Islet precursor cell (in vitro differentiated cells): ENCODE measurements at regions not wholly inside any gene's neighbourhood (a gene's known extent, or its start where the extent isn't known, plus 50 kb on each side); places are given as distances from the start of the nearest gene placed in this dataset.

Source experiments
- DNase-seq: peaks from one replicate; pipeline ENCODE4 v3.0.0-alpha.2; 2018

DNA sequence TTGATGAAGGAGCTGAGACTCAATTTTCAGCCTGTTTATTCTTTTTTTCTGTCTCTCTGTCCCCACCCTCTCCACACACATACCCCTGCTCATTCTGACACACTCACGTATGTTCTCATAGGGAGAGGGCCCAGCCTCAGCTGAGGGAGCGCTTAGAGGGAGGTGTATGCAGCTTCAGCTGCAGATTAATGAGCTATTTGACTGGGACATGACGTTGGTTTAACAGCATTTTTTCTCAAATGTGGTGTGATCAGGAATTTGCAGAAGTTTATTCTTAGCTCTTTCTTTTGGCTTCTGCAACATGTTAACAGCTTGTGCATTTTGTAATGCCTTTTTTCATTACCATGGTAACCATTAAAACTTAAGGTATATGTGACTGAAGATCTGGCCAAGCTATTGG lies 1547.1 kb upstream of the PIK3C3 start:
- no peak for DNase-seq

DNA sequence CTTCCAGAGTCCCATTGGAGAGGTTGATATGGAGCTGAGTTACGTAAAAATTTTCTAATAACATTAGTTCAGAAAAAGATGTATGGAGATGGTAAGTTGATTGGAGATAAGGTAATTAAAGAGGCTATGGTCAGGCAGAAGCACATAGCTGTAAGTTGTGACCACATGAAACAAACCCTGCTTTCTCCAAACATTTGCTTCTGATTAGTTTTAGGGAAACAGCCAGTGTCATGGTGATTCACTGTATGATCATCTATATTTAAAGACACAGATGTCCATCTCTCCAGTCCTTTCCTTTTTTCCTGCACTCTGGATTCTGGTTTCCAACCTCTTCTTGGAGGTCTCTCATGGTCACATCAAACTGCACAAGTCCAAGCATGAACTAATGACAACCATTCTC lies 1550.8 kb upstream of the PIK3C3 start:
- DNase-seq: no peak

DNA sequence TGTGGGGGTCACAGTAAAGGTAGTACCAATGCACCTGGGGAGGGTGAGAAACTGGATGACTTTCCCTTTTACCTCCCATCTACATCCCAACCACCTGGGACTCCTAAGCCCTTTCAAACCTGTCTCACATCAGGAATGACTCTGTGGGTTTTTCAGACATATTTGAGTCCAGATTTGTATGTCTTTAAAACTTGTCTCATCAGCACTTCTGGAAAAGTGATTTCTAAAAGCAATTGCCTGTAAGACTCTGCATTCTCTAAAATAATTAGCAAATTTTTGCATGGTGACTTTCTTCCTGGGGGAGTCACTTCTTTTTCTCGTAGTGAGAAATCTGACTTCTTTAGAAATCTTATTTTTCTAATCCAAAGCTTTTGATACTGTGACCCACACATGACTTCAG lies 1553.0 kb upstream of the PIK3C3 start:
- no peak for DNase-seq

DNA sequence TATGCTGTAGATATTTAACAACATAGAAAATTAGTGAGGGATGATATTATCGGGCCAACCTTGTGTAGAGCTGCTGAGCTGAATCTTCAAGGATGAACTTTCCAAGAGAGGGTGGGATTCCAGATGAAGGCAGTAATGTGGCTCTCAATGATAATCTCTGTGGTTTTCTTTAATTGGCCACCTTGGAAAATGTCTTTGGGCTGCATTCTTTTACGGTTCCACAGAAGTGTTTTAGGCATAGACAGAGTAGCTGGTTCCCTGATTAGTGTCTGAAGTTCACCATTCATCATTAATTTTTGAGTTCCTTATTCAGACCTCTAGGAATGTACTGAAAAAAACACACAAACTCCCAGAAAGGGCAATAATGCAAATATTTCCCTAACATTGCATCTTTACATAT lies 1566.9 kb upstream of the PIK3C3 start:
- DNase-seq: no peak

DNA sequence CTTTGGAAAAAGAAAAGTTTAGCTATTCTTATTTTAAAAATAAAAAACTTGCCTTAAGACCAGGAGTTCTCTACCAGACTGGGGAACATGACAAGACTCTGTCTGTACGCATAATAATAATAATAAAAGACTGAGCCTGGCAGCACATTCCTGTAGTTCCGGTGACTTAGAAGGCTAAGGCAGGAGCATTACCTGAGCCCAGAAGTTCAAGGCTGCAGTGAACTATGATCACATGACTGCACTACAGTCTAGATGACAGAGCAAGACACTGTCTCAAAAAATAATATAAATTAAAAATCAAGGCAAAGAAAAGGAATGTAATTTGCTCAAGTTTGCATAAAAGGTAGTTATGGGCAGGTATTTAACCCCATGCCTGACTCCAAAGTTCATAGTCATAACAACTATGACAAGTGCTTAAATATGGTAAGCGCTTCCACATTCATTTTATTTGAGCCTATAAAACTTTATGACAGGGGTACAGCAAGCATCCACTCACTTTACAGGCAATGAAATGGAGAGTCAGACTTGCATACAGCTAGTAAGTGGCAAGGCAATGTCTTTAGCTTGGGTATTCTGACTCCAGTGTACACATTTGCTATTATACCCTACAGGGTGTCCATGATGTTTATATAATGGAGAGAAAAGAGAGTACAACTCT lies 1567.8 kb upstream of the PIK3C3 start:
- DNase-seq: no peak

DNA sequence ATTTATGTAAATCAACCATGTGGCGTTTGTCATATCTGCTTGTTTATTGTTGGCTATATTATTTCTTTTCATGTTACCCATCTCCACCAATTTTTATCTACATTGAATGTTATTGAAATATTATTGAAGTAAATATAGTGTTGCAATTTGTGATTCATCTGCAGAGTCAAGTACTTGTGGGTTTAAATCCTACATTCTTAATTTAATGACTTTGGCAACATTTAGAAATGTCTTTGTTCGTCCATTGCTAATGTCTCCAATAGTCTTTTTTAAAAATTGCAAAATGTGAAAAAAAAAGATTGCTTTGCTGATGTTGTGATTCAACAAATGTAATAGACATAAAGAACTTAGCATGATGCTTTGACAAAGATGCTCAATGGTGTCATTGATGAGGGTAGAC lies 1572.8 kb upstream of the PIK3C3 start:
- no peak for DNase-seq

DNA sequence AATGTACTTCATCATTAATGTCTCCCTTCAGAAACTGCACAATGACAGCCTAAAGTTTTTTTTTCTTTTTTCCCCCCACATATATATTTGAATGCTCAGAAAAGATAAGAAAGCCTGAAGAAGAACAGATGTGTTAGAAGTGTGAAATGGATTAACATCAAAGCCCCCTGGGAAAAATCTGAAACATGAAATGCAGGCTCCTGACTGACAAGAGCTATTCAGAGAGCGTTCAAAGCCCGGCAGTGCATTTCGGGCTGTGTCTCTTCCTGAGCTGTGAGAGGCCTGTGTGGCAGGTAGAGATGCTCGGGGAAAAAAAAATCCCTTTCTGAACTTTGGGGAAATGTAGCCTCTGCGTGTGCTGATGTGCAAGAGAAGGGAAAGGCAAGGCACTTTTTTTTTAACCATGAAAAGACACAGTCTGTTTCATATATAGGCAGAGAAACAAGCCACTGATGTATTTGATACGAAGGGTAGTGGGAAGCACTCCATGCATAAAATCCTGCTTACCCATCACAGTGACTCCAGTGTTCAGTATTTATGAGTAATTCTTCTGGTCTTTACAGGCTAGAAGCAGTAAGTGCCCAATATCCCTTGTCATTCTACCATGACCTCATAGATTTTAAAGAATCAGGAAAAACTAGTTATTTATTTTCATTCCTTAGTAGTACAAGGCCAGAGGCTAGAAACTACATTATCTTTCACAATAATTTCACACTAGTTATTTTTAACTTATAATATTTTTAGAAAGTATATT lies 1574.2 kb upstream of the PIK3C3 start:
- no peak for DNase-seq

DNA sequence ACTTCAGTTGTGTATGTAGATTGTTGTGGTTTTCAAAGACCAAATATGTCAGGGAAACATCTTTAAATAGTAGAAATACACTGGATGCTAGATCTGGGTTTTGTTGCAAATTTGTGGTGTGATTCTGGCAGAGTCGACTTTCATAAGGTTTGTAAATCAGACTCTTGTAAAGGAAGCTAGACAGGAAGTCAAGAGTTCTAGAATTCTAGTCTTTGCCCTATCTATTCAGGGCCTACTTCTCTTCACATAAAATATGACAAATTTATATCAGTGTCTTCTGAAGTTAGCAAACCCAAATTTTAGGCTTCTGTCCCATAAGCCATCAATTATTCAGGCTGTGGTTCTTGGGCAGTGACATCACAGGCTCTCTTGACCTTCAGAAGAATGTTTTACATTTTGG lies 1579.2 kb upstream of the PIK3C3 start:
- no peak for DNase-seq

DNA sequence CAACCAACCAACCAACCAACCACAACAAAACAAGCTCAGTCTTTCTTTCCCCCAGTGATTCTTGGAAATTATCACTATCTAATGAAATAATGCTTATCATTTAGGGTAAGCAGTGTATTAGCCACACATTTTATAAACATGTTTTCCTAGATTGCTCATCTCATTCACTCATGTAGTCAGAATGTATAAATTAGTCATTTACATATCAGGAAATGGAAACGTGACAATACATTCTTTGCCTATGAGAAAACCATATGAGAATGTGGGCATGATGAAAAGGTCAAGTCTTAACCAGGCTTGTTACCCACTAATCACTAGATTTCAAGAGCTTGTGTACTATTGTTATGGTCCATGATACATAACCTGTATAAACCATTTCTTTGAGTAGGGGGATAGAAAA lies 1583.4 kb upstream of the PIK3C3 start:
- no peak for DNase-seq

DNA sequence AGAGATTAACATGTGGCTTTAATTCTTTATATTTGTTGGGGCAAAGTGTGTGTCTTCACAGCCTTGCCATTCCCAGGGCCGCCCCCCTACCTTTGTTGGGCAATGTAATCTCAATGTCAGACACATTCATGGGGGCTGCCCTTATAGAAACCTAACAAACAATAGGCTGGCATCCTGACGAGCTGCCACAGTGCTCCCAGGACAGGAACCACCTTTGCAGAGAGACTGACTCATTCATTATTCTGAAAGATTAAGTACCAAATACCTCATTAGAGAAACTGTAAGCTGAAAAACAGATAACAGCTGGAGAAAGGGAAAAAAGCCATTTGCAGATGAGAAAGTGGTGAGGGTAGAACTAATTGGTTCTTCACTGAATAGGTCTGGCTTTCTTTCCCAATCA lies 1587.5 kb upstream of the PIK3C3 start:
- DNase-seq: no peak

DNA sequence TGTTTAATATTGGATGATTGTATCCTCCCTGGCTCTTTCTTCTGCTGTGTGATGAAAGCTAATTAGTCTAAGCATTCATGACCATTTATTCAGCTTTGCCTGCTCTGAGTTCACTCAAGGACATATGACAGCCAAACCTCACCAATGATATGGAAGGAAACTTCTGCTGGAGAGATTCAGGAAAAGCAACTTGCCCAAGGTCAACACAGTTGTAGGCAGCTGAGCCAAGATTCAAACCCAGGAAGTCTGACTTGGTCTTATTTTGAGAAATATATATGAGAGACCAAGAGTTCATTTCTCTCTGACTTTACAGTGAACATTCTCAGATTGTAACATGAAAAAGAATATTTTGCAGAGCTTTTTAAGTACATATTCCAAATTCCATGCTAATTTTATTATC lies 1588.5 kb upstream of the PIK3C3 start:
- no peak for DNase-seq

DNA sequence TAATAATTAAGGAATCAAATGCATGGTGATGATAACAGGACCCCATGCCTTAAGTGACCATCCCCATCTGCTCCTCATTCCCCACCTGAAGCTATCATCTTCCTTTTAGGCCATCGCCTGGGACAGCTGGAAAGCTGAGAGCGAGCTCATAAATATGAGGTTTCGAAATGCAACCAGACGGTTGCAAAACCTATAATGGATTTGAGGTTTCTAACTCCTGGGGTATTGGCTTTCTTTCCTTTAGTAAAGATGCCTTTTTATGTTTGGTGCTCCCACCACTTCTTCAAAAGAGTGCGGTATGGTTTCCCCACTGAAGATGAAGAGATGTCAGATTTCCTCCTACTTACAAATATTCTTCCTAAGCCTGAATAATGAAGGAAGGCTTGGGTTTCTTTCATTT lies 1589.5 kb upstream of the PIK3C3 start:
- no peak for DNase-seq

DNA sequence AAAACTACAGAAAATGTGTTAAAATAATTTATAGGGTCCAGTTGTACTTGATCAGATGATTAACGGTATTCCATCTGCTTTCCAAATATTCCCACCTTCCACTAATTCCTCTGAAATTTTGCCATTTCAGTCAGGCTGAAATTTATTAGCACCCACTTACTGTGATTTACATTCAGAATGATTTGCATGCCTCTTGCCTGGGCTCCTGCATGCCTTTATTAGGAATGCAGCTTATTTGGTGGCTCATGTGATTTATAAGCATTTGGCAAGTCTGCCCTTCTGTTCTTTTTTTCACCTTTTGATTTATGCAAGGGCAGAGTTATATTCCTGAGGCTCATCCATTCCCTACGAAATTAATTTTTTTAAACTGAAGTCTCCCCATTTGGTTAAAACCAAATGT lies 1594.5 kb upstream of the PIK3C3 start:
- no peak for DNase-seq

DNA sequence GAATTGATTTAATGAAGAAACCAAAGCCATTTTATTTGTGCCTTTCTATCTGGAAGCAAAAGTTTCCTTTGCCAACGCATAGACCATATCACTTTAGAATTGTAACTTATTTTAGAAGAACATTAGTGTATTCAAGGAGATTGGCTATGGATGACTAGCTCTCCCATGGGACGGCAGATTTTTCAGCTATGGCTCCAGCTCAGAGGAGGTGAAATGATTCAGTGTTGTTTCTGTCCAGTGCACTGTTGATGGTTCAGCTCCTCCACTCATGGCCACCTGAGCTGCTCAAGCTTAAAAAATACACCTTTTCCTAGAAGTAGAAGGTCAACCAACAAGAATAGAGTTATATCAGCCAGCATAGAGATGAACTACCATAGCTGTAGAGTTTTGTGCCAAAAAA lies 1597.5 kb upstream of the PIK3C3 start:
- DNase-seq: no peak

DNA sequence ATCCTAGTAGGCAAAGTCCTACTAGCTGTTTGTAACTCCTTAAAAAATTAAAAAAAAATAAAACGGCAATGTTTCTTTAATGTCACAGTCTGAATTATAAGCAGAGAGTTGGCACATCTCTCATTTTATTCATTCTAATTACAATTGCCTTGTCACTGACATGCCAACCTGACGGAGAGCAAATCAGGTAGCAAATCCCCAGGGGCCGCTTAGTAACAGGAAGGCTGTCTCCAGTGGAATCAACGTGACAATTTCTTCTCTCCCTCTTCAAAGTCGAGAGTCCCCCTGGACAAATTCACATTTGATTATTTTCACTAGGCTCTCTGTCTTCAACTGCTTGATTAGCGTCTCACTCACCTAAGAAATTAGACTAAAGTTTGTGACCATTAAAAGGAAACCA lies 1598.9 kb upstream of the PIK3C3 start:
- no peak for DNase-seq

DNA sequence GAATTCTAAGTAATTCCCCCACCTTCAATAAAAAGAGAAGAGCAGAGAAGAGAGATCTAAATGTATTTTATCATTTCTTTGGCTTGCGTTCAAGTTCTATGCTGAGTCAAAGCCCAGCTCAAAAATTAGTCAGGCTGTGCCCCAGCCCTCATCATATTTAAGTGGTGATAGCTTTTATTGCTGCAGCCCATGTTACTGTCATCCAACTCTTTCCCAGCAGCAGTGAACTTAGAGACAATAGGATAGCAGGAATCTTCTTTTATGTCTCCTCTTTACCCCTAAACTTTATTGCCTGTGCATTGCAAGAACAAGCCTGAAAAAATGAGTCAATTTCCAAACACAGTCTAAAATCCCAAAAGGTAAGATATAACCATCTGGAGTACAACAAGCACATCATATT lies 1599.3 kb upstream of the PIK3C3 start:
- DNase-seq: no peak

DNA sequence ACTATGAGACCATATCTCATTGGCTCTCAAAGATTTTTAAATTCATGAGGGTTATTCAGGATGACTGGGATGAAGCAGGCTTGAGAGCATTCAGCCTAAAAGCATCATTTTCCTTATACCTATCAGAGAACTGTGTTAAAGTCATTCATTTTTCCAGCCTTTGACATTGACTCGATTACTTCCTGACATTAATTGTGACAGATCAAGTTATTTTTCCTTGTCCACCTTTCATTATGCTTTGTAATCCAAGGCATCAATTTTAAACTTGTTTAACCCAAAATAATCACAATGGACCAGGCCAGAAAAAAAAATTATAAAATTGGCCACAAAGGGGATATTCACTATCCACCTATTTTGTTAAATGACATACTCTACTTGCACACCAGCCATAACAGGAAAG lies 1606.8 kb upstream of the PIK3C3 start:
- no peak for DNase-seq

DNA sequence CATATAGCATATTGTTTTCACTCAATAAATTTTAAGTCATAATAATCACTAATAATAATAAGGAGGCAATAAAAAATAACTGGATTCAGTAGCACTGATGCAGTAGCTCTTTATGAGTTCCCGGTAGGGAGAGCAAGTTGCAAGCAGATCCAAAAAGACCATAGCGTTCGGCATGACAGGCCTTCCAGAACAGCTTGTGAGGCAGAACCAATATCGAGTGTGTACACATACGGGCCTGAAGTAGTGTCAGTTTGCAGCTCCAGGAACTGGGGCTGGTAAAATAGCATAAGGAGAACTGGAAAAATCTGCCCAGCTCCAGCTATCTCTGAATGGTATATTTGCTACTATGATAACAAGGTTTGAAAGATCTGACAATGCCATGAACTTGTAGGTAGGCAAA lies 1607.8 kb upstream of the PIK3C3 start:
- DNase-seq: no peak

DNA sequence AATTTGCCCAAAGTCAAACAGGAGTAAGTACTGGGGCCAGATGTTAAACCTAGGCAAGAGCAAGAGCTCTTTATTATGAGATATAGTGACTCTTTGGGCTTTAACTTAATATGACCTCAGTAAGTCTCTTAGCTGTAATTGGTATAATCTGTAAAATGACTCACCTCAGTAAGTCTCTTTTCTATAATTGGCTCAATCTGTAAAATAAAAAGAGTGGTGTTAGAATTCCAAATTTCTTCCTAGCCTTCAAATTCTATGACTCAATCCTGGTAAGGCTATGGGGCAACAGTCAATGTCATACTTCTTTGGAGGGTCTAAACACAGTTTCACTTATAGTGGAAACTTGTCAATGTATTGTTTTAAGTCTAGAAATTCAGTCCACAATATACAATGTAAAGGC lies 1608.9 kb upstream of the PIK3C3 start:
- no peak for DNase-seq

DNA sequence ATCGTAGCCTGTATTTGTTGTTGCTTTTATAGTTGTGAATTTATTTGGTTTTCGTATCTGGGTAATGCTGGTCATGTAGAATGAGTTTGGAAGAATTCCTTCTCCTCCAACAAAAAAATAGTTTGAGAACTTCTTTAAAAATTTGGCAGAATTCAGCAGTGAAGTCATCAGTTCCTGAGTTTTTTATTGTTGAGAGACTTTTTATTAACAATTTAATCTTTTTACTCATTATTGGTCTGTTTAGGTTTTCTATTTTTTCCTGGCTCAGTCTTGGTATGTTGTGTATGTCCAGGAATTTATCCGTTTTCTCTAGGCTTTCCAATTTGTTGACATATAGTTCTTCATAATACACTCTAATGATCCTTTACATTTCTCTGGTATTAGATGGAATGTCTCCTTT lies 1613.3 kb upstream of the PIK3C3 start:
- no peak for DNase-seq

DNA sequence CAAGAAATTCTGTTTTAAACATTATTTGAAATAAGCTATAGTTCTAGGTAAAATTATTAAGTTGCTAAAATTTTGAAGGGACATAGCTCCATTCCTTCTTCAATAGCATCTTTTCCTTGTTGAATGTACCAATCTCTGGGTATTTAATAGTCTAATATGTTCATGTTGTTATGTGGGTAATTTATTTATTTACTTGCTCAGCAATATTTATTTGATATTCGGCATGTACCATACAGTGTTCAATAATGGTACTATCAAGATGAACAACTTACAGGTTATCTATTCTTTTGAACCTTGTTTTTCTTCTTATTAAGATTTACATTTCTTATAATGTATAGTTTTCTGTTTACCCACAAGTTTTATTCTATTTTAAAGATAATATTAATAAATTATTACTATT lies 1616.8 kb upstream of the PIK3C3 start:
- no peak for DNase-seq

DNA sequence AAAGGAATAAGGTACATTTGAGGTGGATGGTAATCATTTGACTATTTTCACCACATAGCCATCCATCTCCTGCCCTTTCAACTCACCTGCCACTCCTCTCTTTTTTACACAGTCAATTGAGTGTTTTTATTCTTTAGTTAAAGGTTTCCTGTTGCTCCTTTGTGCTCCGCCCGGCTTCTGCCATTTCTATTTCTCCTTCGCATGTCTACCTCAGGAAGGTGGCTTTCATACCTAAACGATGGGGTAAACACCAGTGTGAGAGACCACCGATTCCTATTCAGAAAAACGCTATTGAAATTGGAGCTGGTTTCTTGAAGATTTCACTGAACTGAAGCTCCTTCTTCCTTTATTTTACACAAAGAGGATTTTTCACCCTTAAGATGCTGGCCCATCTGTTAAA lies 1628.0 kb upstream of the PIK3C3 start:
- no peak for DNase-seq

DNA sequence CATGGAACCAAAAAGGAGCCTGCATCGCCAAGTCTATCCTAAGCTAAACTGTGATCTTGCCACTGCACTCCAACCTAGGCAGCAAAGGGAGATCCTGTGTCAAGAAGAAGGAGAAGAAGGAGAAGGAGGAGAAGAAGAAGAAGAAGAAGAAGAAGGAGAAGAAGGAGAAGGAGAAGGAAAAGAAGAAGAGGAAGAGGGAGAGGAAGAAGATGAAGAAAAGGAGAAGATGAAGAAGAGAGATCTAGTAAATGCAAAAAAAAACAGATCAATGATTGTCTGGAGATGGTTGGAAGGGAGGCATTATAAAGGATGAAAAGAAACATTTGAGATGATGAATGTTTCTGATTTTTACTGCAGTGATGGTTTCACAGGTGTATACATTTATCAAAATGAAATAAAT lies 1629.0 kb upstream of the PIK3C3 start:
- no peak for DNase-seq

DNA sequence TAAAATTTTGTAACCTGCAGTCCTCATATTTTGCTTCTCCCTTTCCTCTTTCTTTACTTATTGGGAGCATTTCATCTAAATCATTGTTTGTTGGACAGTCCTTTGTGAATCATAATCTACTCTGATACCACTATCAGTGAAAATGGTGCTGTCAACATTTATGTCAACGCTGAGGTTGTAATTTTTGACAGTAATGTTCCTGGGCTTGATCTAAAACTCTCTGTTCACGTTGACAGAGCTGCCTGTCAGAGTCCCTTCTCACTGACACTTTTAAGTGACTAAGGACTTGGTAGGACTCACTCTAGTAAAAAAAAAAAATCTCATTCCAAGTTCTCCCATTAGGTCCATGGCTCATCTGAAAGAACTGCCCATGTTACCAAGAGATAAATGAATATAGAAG lies 1640.8 kb upstream of the PIK3C3 start:
- DNase-seq: no peak

DNA sequence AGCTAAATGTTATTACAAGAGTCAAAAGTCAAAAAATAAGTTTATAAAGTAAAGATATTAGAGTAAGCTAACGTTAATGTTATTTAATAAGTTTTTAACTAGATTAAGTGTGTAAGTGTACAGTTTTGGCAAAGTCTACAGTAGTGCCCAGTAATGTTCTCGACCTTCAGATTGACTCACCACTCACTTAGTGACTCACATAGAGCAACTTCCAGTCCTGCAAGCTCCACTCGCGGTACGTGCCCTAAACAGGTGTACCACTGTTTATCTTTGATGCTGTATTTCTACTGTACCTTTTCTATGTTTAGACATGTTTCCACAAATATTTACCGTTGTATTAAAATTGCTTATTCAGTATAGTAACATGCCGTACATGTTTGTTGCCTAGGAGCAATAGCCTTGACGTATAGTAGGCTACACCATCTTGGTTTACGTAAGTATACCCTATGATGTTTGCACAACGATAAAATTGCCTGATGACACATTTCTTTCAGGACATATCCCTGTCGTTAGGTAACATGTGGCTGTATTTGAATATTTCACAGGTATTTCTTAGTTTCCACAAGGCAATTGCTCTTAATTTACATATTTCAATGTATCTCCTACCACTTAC lies 1641.9 kb upstream of the PIK3C3 start:
- no peak for DNase-seq
